Lower leg skin (tissue), 4 donors: ENCODE measurements at regions not wholly inside any gene's neighbourhood (a gene's known extent, or its start where the extent isn't known, plus 50 kb on each side); places are given as distances from the start of the nearest gene placed in this dataset.

Source experiments
- DNase-seq, 2 donors: peaks; one replicate each; pipeline ENCODE4 v3.0.0-alpha.2; 2019; ENCODE audit warnings: low spot score in 2 of 2
- H3K4me3 ChIP-seq: fragments of 200-600 bp; sonication (generic); 2 replicates; pipeline ENCODE4 v1.5.1; 2017; ENCODE audit warnings: mild to moderate bottlenecking, low read depth; ENCODE audit not compliant: poor library complexity, severe bottlenecking
- POLR2A ChIP-seq, 2 donors: fragments of 450-650 bp; IDR thresholded peaks; one replicate each; pipeline ENCODE4 v1.6.1; 2016 to 2017; ENCODE audit warnings: antibody characterized with exemption in 2 of 2, mild to moderate bottlenecking in 1 of 2, moderate library complexity in 1 of 2
- WGBS, 2 donors: methylation state at CpG; one replicate each; pipeline ENCODE4 v1.1.5; 2018; 5-methylcytosine and 5-hydroxymethylcytosine counted together
- intact Hi-C: fragments of 100-400 bp; cut with DNase I; formaldehyde crosslinking; loops from one replicate; pipeline ENCODE4 v1.15.0; 2023; ENCODE audit warnings: low total_unique reads
- TF ChIP-seq, protein P1 (sequence below), 3 donors: fragments of 450-650 bp; IDR thresholded peaks; one replicate each; pipeline ENCODE4 v1.5.1; 2016; ENCODE audit warnings: antibody characterized with exemption in 3 of 3, mild to moderate bottlenecking in 3 of 3, moderate library complexity in 2 of 3

DNA sequence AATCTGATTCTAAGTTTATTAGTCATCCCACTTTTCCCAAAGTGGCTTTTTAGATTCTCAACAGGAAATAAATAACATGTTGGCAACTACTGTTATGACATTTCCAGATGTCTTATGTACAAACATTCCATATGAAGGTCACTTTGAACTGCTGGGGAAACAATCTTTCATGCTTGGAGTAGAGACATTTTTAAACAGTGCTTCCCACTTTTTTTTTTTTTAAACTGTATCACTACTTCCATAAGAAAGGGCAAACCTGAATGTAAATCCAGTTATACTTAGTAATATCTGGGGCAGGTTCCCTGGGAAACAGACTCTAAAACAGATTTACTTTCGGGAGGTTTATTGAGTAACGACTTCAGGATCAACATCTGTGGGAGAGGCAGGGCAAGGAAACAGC, 473.8 kb downstream of the TAFA4 start:
- intact Hi-C loops: no loop called here

DNA sequence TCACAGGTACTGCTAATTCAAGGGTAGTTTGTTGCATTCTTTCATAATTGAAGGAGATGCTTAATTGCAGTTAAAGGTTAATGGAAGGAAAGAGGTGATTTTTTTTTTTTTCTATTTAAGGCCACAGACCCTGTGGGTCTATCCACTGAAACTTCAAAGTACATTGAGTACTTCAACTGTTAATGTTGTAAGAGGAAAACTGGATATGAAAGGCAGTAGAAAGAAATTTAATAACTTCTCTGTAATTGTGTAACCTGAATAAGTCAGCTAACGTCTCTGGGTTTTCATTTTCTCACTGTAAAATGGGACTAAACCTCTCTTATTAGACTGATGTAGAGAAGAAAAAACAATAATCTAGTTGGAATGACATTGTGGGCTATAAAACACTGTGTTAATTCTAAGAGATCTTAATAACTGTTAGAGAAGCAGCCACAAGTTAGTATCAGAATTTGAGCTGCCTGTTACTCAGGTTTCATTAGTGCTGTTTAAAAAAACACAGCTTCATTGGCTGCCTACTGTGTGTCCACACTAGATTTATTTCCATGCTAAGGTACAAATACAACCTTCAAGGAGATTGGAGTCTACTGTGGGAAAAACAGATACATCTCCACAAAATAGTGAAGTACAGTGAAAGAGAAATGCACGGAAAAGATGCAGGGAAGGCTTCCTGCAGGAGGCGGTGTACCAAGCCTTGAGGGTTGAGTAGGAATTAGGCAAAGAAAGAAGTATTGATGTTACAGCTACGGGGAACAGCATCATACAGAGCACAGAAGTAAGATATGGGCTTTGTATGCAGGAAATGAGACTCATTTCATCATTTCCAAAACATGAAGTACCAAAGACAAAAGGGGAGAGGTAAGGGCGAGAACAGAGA, 483.6 kb downstream of the TAFA4 start:
- TF ChIP-seq POLR2A (IDR thresholded peaks at IDR 0.05): no peak
- TF ChIP-seq, protein P1, sequence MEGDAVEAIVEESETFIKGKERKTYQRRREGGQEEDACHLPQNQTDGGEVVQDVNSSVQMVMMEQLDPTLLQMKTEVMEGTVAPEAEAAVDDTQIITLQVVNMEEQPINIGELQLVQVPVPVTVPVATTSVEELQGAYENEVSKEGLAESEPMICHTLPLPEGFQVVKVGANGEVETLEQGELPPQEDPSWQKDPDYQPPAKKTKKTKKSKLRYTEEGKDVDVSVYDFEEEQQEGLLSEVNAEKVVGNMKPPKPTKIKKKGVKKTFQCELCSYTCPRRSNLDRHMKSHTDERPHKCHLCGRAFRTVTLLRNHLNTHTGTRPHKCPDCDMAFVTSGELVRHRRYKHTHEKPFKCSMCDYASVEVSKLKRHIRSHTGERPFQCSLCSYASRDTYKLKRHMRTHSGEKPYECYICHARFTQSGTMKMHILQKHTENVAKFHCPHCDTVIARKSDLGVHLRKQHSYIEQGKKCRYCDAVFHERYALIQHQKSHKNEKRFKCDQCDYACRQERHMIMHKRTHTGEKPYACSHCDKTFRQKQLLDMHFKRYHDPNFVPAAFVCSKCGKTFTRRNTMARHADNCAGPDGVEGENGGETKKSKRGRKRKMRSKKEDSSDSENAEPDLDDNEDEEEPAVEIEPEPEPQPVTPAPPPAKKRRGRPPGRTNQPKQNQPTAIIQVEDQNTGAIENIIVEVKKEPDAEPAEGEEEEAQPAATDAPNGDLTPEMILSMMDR (IDR thresholded peaks at IDR 0.05): no peak
- no peak for DNase-seq
- no peak overlapping the region for H3K4me3 ChIP-seq
- 72 to 84% methylated on average over 5 of the region's 5 CpGs for WGBS, 2 donors
- intact Hi-C loops: no loop called here

More for the DNA sequence above, 473.8 kb downstream of the TAFA4 start:
- 54 to 60% methylated on average over 2 of the region's 2 CpGs for WGBS, 2 donors
- H3K4me3 ChIP-seq: no peak overlapping the region
- TF ChIP-seq, protein P1 (IDR thresholded peaks at IDR 0.05): no peak
- TF ChIP-seq POLR2A (IDR thresholded peaks at IDR 0.05): no peak
- DNase-seq: no peak

DNA sequence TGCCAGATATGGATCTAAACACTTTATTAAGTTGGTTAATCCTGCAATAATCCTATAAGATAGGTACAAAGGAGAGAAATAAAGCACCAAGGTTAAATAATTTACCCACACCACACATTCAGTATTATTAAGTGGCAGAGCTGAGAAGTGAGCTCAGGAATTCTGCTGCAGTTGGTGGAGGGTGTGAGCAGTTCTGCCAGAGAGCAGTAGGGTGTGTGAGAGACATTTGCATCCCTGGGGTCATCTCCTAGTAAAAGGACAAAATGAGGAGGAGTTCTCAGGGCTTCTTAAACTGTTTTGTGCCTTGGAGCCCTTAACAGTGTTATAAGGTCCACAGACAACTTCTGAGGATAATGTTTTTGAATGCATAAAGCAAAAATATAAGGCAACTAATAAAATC, 484.5 kb downstream of the TAFA4 start:
- intact Hi-C loops: no loop called here
- DNase-seq: no peak
- no peak overlapping the region for H3K4me3 ChIP-seq
- TF ChIP-seq, protein P1 (IDR thresholded peaks at IDR 0.05): no peak
- TF ChIP-seq POLR2A (IDR thresholded peaks at IDR 0.05): no peak

DNA sequence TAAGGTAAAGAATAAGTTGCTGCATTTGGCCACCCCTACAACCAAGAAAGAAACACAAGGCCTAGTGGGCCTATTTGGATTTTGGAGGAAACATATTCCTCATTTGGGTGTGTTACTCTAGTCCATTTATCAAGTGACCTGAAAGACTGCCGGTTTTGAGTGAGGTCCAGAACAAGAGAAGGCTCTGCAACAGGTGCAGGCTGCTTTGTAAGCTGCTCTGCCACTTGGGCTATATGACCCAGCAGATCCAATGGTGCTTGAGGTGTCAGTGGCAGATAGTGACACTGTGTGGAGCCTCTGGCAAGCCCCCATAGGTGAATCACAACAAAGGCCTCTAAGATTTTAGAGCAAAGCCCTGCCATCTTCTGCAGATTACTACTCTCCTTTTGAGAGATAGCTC, 491.3 kb downstream of the TAFA4 start:
- intact Hi-C loops: no loop called here
- TF ChIP-seq, protein P1 (IDR thresholded peaks at IDR 0.05): no peak
- no peak for TF ChIP-seq POLR2A (IDR thresholded peaks at IDR 0.05)
- 80 to 86% methylated on average over 1 of the region's 1 CpG for WGBS, 2 donors
- DNase-seq: no peak
- no peak overlapping the region for H3K4me3 ChIP-seq

DNA sequence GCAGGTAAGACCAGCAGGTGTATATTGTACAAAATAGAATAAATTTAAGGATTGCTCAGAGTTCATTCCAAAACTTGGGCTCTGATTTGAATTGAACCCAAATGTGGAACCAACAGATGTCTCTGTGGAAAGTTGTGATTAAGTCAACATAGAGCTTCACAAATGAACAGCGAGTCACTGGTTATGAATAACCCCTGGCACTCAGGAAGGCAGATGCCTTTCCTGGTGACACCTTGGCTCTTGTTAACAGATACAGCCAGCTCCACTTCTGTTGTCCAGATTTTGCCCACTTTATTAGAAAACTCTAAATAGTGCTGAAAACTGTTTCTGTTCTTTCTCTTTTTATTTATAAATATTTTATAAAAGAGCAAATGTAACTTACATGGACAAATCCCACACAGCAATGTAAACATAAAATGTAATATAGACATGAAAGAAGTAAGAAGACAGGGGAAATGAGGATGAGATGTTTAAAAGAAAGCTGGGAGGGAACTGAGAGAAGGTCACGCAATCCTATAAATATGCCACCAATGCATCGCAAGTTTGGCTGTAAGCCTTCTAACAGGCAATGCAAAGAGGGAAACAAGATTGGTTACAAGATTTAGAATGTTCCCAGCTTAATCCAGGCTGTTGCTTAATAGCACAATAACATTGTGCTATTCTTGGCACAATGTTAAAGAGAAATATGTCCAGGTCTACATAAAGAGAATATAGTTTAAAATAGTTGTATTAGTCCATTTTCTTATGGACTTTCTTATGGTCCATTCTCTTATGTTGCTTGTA, 495.5 kb downstream of the TAFA4 start:
- DNase-seq: no peak
- 79 to 84% methylated on average over 3 of the region's 3 CpGs for WGBS, 2 donors
- H3K4me3 ChIP-seq: no peak overlapping the region
- intact Hi-C loops: no loop called here
- TF ChIP-seq POLR2A (IDR thresholded peaks at IDR 0.05): no peak
- TF ChIP-seq, protein P1 (IDR thresholded peaks at IDR 0.05): no peak
